D721Med (cell line): ENCODE measurements at regions not wholly inside any gene's neighbourhood (a gene's known extent, or its start where the extent isn't known, plus 50 kb on each side); places are given as distances from the start of the nearest gene placed in this dataset.

Experiments used
- DNase-seq: peaks from one replicate; pipeline ENCODE4 v3.0.0; 2011; ENCODE audit warnings: low spot score; ENCODE audit not compliant: insufficient read length
- FAIRE-seq: peaks from 2 replicates; lab custom pipeline; 2011; peaks lifted over from hg19 to GRCh38; lab: Jason Lieb, UNC
- CTCF ChIP-seq: IDR thresholded peaks from 2 replicates; pipeline ENCODE4 v1.5.1; 2012; ENCODE audit warnings: mild to moderate bottlenecking, control low read depth; ENCODE audit not compliant: insufficient read depth; ENCODE audit errors: missing control alignments

DNA sequence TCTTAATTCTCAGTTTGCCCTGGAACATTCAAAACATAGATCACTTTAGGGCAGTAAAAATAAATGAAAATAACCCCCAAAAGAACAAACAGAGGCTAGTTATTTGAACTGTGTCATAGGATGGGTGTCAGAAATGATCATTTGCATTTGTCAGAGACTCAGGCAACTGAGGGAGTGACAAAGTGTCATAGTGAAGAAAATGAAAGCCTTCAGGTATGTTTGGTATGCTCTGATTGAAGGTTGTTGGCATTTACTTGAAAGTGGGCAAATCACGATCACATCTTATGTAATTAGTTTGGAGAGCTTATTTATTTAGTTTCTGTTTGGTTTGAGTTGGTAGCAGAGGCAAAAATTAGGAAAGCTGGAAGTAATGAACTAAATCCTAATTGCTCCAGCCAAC lies 880.9 kb downstream of the ANKRD7 start:
- TF ChIP-seq CTCF: no peak
- no peak for FAIRE-seq
- DNase-seq: no peak

DNA sequence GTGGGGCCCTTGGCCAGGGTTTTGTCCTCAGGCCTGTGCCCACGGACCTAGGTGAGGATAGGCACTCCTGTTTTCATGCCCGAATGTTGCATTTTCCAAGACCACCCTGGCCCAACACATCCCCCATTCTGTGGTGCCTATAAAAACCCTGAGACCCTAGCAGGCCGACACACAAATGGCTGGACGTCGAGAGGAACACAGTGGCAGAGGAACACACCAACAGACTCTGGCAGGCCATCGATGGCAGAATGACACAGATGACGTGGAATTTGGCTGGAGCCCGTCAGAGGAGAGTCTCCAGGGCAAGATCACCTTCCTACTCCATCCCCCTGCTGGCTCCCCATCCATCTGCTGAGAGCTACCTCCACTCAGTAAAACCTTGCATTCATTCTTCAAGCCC lies 898.8 kb downstream of the ANKRD7 start:
- FAIRE-seq (no peak), DNase-seq (no peak)
- no peak for TF ChIP-seq CTCF

DNA sequence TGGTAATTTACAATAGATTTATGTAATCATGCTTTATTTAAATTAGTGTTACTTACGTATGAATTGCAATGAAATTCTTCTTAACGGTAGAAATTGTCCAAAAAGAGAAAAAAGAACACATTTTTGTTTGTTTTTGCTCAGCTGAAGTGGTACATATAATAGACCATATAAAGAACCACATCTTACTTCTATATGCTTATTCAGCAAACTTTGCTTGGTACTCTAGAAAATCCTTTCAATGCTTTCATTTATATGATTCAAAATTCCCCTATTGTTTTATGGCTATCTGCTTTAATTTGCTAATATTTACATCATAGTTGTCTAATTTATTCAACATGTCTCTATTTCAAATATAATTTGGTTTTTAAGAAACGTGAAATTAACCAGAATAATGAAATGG lies 903.2 kb downstream of the ANKRD7 start:
- TF ChIP-seq CTCF: no peak
- FAIRE-seq: no peak
- DNase-seq: no peak

DNA sequence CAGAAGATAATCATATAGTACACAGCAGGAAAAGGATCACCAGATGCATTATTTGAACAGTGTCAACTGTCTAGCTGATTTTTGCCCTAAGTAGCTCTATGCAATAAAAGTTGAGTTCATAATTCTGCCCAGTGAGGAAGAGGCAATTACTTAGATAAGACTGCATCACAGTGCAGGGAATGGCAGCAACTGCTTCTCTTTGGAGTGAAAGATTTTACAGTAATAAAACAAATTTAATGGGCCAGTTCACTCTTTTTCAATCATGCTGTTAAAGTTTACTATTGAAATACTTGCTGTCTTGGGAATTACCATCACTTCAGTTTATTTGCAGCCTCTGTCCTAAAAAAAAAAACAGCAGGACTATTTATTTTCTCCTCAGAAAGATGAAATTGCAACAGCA lies 907.9 kb downstream of the ANKRD7 start:
- no peak for FAIRE-seq
- DNase-seq: no peak
- no peak for TF ChIP-seq CTCF

DNA sequence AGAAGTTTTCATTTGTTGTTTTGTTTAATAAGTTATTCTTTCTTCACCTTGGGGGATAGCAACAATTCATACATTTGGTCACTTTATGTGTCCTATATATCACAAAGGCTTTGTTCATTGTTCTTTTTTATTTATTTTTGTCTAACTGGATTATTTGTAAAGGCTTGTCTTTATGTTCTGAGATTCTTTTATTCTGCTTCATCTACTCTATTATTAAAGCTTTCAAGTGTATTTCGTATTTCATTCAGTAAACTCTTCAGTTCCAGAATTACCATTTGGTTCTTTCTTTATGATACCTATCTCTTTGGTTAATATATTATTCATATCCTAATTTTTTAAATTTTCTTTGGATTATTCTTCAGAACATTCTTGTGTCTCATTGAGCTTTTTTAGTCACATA lies 942.9 kb downstream of the ANKRD7 start:
- no peak for FAIRE-seq
- TF ChIP-seq CTCF: no peak
- DNase-seq: no peak

GRCh38 chr7:119172043-119172442 lies 947.5 kb downstream of the ANKRD7 start:
- DNase-seq (no peak), FAIRE-seq (no peak)
- no peak for TF ChIP-seq CTCF

GRCh38 chr7:119175911-119176627 lies 951.6 kb downstream of the ANKRD7 start:
- TF ChIP-seq CTCF: peak; percentile 93
- no peak for DNase-seq
- no peak for FAIRE-seq
